ENCODE measurements at regions not wholly inside any gene's neighbourhood (a gene's known extent, or its start where the extent isn't known, plus 50 kb on each side); places are given as distances from the start of the nearest gene placed in this dataset.

DNA sequence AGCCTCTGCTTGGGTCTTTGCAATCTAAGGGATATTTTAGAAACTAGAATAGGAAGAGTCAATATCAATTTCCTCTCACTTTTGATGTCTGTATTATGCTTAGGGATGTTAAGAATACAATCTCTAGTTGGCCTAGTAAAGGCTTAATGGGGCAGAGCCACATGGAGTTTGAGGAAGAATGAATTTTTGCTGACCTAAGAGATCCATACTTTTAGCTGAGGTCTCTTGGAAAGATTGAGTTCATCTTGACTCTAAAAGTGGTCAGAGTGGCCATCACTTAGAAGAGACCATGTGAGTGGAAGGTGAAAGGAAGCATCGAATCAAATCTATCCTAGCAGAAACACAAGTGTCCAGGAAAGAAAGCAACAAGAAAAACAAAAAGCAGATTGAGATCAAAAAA, 92.2 kb upstream of the SLC28A3 start:
- CTCF ChIA-PET, result no interaction called here
- intact Hi-C loops (cut with micrococcal nuclease), result no loop called here
- Histone ChIP-seq H3K79me2 (ENCODE audit: insufficient read depth, low read length) (no peaks in the 10 kb centered on the region), H3K27ac (ENCODE audit: low read depth, low read length) (no peak overlapping the region), H3K4me3 (replicated peaks in 1 of 2; ENCODE audit: low read depth in 1 of 2, low read length in 2 of 2) (no peak overlapping the region), H4K20me1 (ENCODE audit: insufficient read depth) (no peaks in the 10 kb centered on the region), H3K4me2 (ENCODE audit: low read length) (no peak overlapping the region), H3K9me2 (ENCODE audit: insufficient read depth) (no peaks in the 10 kb centered on the region), H3K36me3 (ENCODE audit: control insufficient read depth in 1 of 2, insufficient read depth in 2 of 2, low read length in 2 of 2) (no peaks in the 10 kb centered on the region), H3K9me3 (ENCODE audit: control insufficient read depth in 1 of 2, insufficient read depth in 1 of 2, low read depth in 1 of 2, low read length in 2 of 2) (no peaks in the 10 kb centered on the region), H3K27me3 (ENCODE audit: insufficient read depth, low read length) (0 out of 2 replicates have a peak, but pooled peaks cover 4% of the 10 kb centered on the region), H3K4me1 (ENCODE audit: control insufficient read depth in 1 of 2, insufficient read depth in 2 of 2, low read length in 2 of 2) (no peaks in the 10 kb centered on the region), H2AFZ (ENCODE audit: low read depth, low read length, poor library complexity, severe bottlenecking) (no peak overlapping the region), H3K9ac (ENCODE audit: low read length) (no peak overlapping the region)
- RAD21 ChIA-PET (ENCODE audit: low non-redundant PET in 1 of 2, low total read pairs in 2 of 2, uncharacterized antibody in 2 of 2, unreplicated experiment in 2 of 2), result no interaction called here
- POLR2A ChIA-PET, result no interaction called here
- TF ChIP-seq, protein P1, sequence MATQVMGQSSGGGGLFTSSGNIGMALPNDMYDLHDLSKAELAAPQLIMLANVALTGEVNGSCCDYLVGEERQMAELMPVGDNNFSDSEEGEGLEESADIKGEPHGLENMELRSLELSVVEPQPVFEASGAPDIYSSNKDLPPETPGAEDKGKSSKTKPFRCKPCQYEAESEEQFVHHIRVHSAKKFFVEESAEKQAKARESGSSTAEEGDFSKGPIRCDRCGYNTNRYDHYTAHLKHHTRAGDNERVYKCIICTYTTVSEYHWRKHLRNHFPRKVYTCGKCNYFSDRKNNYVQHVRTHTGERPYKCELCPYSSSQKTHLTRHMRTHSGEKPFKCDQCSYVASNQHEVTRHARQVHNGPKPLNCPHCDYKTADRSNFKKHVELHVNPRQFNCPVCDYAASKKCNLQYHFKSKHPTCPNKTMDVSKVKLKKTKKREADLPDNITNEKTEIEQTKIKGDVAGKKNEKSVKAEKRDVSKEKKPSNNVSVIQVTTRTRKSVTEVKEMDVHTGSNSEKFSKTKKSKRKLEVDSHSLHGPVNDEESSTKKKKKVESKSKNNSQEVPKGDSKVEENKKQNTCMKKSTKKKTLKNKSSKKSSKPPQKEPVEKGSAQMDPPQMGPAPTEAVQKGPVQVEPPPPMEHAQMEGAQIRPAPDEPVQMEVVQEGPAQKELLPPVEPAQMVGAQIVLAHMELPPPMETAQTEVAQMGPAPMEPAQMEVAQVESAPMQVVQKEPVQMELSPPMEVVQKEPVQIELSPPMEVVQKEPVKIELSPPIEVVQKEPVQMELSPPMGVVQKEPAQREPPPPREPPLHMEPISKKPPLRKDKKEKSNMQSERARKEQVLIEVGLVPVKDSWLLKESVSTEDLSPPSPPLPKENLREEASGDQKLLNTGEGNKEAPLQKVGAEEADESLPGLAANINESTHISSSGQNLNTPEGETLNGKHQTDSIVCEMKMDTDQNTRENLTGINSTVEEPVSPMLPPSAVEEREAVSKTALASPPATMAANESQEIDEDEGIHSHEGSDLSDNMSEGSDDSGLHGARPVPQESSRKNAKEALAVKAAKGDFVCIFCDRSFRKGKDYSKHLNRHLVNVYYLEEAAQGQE (IDR thresholded peaks at IDR 0.05; ENCODE audit: low read depth), result no peak
- no peak for TF ChIP-seq ELF1 (IDR thresholded peaks at IDR 0.05; ENCODE audit: borderline replicate concordance, low read depth)
- no peak for TF ChIP-seq POLR2AphosphoS5 (IDR thresholded peaks at IDR 0.05; ENCODE audit: low read depth, low read length)
- TF ChIP-seq ZNF274 (IDR thresholded peaks at IDR 0.05; ENCODE audit: low read depth, low read length), result no peak
- TF ChIP-seq JUND (IDR thresholded peaks at IDR 0.05), result no peak
- TF ChIP-seq MAX (IDR thresholded peaks at IDR 0.05), result no peak
- no peak for TF ChIP-seq TCF7L2 (IDR thresholded peaks at IDR 0.05; ENCODE audit: borderline replicate concordance, extremely low read depth, insufficient read depth, insufficient read length)
- TF ChIP-seq ATF3 (IDR thresholded peaks at IDR 0.05), result no peak
- TF ChIP-seq SRF (IDR thresholded peaks at IDR 0.05; ENCODE audit: low read depth), result no peak
- no peak for TF ChIP-seq CBX3 (IDR thresholded peaks at IDR 0.05; ENCODE audit: low read depth)
- no peak for TF ChIP-seq SP1 (IDR thresholded peaks at IDR 0.05; ENCODE audit: low read depth)
- no peak for TF ChIP-seq SIN3A (IDR thresholded peaks at IDR 0.05; ENCODE audit: low read depth)
- TF ChIP-seq YY1 (IDR thresholded peaks at IDR 0.05; ENCODE audit: extremely low read depth, insufficient replicate concordance, low read depth, low read length), result no peak
- ATAC-seq (no peak), DNase-seq (ENCODE audit: low read depth, low spot score) (no peak)
- BruUV-seq (replicated peaks), result no TSS peak

All from HCT116 (cell line).